Gastroesophageal sphincter (tissue), 3 donors: ENCODE measurements at regions not wholly inside any gene's neighbourhood (a gene's known extent, or its start where the extent isn't known, plus 50 kb on each side); places are given as distances from the start of the nearest gene placed in this dataset.

Experiments used
- EP300 ChIP-seq: sonication (generic); formaldehyde crosslinking; IDR thresholded peaks from one replicate; pipeline ENCODE4 v1.6.1; 2017; ENCODE audit warnings: antibody characterized with exemption, mild to moderate bottlenecking
- POLR2A ChIP-seq, 2 donors: fragments of 450-650 bp; IDR thresholded peaks; one replicate each; pipeline ENCODE4 v1.6.1; 2017; ENCODE audit warnings: antibody characterized with exemption in 2 of 2, mild to moderate bottlenecking in 2 of 2, moderate library complexity in 1 of 2
- TF ChIP-seq, protein P1 (sequence below), 4 experiments: fragments of 200-600 bp in 2 of 4; fragments of 450-650 bp in 2 of 4; sonication (generic) in 1 of 4; IDR thresholded peaks; one replicate each; pipeline ENCODE4 v1.5.1; 2017 to 2019; ENCODE audit warnings: antibody characterized with exemption in 4 of 4, mild to moderate bottlenecking in 2 of 4, moderate library complexity in 2 of 4

DNA sequence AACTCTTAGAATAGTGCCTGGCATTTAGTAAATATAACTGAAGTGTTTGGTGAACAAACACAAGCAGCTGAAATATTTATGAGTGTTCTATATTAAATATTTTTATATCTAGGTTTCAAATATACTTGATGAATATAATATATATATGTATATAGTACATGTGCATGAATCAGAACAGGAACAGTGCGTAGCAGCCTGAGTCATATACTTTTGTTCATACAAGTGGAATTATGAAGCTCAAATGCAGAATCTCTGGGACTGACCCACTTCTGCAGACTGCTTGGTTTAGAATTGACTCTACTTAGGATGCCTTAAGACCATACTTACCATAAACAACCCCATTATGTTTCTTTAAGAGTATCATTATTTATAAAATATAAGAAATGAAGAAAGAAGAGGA is 997.8 kb upstream of the RAG2 start:
- TF ChIP-seq, protein P1, sequence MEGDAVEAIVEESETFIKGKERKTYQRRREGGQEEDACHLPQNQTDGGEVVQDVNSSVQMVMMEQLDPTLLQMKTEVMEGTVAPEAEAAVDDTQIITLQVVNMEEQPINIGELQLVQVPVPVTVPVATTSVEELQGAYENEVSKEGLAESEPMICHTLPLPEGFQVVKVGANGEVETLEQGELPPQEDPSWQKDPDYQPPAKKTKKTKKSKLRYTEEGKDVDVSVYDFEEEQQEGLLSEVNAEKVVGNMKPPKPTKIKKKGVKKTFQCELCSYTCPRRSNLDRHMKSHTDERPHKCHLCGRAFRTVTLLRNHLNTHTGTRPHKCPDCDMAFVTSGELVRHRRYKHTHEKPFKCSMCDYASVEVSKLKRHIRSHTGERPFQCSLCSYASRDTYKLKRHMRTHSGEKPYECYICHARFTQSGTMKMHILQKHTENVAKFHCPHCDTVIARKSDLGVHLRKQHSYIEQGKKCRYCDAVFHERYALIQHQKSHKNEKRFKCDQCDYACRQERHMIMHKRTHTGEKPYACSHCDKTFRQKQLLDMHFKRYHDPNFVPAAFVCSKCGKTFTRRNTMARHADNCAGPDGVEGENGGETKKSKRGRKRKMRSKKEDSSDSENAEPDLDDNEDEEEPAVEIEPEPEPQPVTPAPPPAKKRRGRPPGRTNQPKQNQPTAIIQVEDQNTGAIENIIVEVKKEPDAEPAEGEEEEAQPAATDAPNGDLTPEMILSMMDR (IDR thresholded peaks at IDR 0.05): no peak
- TF ChIP-seq POLR2A (IDR thresholded peaks at IDR 0.05) (no peak), EP300 (no peak)
